Right lobe of liver (tissue), 4 donors: ENCODE measurements at regions not wholly inside any gene's neighbourhood (a gene's known extent, or its start where the extent isn't known, plus 50 kb on each side); places are given as distances from the start of the nearest gene placed in this dataset.

Experiments used
- CTCF ChIP-seq, 4 donors: fragments of 200-600 bp in 3 of 4; fragments of 450-650 bp in 1 of 4; IDR thresholded peaks; one replicate each; pipeline versions ENCODE4 v1.5.1 to v1.8.0; 2016 to 2022; ENCODE audit warnings: antibody characterized with exemption in 4 of 4, mild to moderate bottlenecking in 2 of 4
- POLR2A ChIP-seq: fragments of 450-650 bp; IDR thresholded peaks from one replicate; pipeline ENCODE4 v1.6.1; 2017; ENCODE audit warnings: antibody characterized with exemption, mild to moderate bottlenecking
- donor health status: DM: no; HTN: no; CAD: no.
- donor health status: DM: no; HTN: no; CAD: no.
- donor health status: DM: no; HTN: yes; CAD: no.

DNA sequence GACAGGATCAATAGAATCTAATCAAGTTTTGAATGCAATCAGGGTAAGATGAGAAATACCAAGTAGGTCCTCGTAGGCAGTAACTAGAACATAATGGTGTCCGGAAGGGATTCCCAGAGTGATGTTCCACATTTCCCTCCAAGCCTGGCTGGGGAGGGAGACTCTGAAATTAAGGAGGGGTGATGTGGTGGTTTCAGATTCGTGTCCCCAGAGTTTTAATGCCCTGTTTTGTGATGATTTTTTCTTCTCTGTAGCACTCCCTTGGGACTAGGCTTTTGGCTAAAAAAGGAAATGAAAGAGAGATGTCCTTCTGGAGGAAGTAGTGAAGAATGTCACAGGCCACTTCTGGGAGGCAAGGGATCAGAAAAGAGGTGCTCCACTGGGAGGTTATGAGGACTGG is 108.3 kb upstream of the CACNA2D3 start:
- TF ChIP-seq POLR2A (no peak), CTCF (IDR thresholded peaks at IDR 0.05) (no peak)
